B cell (primary cell): ENCODE measurements at regions not wholly inside any gene's neighbourhood (a gene's known extent, or its start where the extent isn't known, plus 50 kb on each side); places are given as distances from the start of the nearest gene placed in this dataset.

ENCODE experiments used
- EZH2 ChIP-seq: IDR thresholded peaks from 2 replicates; pipeline ENCODE4 v1.6.1; 2012; ENCODE audit warnings: borderline replicate concordance, low read depth, mild to moderate bottlenecking, moderate library complexity, low read length; ENCODE audit not compliant: insufficient read depth, poor library complexity, severe bottlenecking
- TF ChIP-seq, protein P1 (sequence below): fragments of 200-600 bp; IDR thresholded peaks from one replicate; pipeline ENCODE4 v1.8.0; 2022; ENCODE audit warnings: antibody characterized with exemption, mild to moderate bottlenecking

DNA sequence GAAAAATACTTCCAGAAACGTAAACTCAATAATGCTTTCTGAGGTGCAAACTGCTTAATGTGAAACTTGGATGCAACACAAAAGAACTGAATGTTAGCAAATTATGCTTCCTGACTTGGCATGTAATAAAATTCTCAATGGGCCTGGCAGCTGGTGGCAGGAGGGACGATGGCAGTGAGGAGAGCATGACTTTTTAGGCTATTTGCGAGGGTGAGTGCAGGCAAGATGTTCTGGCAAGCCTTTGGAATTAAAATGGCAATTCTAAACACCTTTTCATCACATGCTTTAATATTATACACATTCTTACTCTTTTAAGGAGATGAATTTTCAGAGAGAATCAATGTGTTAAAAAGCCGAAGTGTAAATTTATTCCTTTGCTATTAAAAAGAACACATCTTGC is 224.8 kb upstream of the CDH4 start:
- TF ChIP-seq, protein P1, sequence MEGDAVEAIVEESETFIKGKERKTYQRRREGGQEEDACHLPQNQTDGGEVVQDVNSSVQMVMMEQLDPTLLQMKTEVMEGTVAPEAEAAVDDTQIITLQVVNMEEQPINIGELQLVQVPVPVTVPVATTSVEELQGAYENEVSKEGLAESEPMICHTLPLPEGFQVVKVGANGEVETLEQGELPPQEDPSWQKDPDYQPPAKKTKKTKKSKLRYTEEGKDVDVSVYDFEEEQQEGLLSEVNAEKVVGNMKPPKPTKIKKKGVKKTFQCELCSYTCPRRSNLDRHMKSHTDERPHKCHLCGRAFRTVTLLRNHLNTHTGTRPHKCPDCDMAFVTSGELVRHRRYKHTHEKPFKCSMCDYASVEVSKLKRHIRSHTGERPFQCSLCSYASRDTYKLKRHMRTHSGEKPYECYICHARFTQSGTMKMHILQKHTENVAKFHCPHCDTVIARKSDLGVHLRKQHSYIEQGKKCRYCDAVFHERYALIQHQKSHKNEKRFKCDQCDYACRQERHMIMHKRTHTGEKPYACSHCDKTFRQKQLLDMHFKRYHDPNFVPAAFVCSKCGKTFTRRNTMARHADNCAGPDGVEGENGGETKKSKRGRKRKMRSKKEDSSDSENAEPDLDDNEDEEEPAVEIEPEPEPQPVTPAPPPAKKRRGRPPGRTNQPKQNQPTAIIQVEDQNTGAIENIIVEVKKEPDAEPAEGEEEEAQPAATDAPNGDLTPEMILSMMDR, result no peak
- no peak for TF ChIP-seq EZH2
